VCaP (cell line): ENCODE measurements at regions not wholly inside any gene's neighbourhood (a gene's known extent, or its start where the extent isn't known, plus 50 kb on each side); places are given as distances from the start of the nearest gene placed in this dataset.

Experiments used
- H3K27ac ChIP-seq: fragments of 450-650 bp; 2 replicates; pipeline ENCODE4 v1.5.1; 2017
- TF ChIP-seq, protein P1 (sequence below): fragments of 450-650 bp; conservative IDR thresholded peaks from 2 replicates; pipeline ENCODE4 v1.5.1; 2017; ENCODE audit warnings: mild to moderate bottlenecking, moderate library complexity

DNA sequence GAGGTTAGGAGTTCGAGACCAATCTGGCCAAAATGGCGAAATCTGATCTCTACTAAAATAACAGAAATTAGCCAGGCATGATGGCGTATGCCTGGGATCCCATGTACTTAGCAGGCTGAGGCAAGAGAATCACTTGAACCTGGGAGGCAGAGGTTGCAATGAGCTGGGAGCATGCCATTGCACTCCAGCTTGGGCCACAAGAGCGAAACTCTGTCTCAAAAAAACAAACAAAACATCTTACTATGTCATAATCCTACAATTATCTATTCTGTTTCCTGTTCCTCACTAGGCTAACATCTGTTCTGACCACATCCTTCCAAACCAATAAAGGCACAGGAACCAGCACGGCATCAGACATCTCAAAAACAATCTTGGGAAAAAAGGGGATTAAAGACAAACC, 361.8 kb upstream of the UBE2E3 start:
- TF ChIP-seq, protein P1, sequence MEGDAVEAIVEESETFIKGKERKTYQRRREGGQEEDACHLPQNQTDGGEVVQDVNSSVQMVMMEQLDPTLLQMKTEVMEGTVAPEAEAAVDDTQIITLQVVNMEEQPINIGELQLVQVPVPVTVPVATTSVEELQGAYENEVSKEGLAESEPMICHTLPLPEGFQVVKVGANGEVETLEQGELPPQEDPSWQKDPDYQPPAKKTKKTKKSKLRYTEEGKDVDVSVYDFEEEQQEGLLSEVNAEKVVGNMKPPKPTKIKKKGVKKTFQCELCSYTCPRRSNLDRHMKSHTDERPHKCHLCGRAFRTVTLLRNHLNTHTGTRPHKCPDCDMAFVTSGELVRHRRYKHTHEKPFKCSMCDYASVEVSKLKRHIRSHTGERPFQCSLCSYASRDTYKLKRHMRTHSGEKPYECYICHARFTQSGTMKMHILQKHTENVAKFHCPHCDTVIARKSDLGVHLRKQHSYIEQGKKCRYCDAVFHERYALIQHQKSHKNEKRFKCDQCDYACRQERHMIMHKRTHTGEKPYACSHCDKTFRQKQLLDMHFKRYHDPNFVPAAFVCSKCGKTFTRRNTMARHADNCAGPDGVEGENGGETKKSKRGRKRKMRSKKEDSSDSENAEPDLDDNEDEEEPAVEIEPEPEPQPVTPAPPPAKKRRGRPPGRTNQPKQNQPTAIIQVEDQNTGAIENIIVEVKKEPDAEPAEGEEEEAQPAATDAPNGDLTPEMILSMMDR = no peak
- H3K27ac ChIP-seq = no peak overlapping the region

DNA sequence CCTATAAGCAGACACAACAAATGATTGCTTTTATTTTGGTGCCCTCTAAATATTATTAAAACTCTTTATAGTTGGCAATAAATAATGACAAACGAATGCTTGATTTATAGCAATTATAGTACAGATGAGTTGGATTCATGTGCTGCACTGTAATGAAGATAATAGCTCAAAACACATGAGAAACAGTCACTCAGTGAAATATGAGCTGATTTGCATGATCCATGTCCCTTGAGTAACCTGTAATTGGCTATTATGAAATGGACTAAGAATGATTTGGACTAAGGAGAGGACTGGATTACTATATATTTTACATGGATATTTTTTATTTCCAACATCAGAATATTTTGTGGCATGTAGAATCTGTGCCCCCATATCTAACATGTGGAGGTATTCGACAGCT, 365.6 kb upstream of the UBE2E3 start:
- TF ChIP-seq, protein P1 = no peak
- no peak overlapping the region for H3K27ac ChIP-seq

DNA sequence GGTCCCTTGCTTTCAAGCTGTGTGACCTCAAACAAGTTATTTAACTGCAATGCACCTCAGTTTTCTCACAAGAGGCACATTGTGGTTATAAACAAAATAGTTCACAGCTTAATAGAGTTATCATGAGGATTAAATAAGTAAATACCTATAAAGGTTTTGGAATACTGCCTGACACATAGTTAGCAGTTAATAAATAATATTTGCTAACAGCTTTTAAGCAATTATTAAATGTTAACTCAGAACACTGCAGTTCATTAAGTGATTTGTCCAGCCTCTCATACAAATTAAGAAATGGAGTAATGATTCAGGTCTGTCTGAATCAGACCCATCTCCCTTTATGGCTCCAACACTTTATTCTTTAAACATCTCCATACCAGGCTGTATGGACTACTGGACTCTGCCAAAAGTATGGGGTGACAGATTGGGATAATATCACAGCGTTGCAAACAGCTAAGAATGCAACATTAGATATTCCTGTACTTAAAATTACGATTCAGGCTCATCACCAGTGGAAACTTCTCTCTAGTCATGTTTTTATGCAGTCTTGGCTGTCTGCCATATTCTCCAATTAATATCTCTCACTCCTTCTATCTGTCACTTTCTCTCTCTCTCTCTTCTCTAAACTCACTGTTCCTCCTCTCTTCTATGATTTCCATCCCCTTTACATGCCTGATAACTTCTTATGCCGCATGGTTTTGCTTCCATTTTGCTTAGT, 370.6 kb upstream of the UBE2E3 start:
- TF ChIP-seq, protein P1 = no peak
- no peak overlapping the region for H3K27ac ChIP-seq

DNA sequence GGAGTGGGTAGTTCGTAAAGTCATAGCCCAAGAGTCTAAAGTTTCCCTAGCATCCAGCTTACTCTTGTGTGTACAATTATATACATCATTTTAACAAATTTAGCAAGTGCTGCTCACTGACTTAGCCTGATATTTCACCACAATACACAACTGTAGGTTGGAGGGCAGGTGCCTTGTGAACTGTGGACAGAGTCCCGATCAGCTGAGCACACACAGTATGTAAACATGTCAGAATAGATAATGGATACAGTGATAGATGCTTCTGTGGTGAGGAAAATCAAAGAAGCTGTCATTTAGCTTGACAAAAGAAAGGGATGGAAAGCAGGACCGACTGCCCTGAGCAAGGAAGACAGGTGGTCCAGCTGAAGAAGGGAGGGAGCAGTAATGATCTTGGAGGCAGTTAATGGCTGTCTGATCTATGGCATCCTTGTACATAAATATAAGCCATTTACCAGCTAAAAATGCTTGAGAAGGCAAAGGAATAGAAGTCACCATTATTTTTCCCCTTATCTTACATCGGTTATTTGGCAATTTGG, 372.8 kb upstream of the UBE2E3 start:
- H3K27ac ChIP-seq = no peak overlapping the region
- TF ChIP-seq, protein P1 = no peak

DNA sequence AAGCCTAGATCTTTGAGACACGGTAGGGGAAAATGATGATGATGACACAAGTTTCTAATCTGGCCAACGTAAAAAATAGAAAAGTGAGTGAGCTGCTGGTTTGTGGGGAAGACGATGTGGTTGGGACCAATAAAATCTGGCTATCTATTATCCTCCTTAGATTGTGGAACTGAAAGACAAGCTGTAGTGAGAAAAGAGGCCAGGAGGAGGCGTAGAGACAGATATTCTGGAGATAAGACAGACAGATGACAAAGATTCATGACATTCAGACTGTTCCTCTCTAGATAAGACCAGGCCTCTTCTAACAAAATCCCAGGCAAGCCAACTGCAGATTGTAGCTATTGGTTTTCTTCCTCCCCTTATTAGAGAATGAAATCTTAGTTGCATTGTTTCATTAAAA, 376.3 kb upstream of the UBE2E3 start:
- no peak overlapping the region for H3K27ac ChIP-seq
- TF ChIP-seq, protein P1 = no peak

DNA sequence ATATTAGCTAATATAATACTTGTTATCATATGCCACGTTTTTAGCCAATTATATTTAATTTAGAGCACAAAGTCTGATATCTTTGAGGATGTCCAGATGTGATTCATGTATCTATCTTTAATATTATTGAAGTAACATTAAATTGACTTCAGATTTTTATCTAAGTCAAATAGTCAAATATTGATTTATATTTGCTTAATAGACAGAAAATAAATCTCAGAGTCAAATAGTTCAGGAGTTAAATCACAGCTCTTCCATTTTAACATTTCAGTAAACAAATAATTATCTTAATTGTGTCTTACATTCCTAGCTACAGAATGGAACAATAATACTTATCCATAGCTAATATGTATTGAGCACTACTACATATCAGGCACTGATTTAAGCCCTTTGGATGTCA, 379.4 kb upstream of the UBE2E3 start:
- TF ChIP-seq, protein P1 = no peak
- no peak overlapping the region for H3K27ac ChIP-seq

DNA sequence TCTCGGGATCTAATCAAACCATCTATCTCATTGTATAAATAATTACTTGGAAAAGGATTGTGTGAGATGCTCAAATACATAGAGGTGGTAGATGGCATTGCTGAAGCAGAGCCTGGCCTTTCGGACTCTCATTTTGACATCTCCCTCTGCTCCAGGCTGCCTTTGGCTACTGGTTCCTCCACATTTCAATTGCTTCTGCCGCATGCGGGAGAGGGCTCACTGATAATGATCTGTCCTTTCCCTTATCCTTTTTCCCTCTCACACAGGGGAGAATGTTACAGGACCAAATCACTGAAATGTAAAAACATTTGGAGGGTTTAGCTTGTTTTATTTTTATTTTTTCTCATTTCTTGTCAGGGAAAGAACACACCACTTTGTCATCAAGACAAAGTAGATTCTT, 380.6 kb upstream of the UBE2E3 start:
- H3K27ac ChIP-seq = no peak overlapping the region
- TF ChIP-seq, protein P1 = no peak
